ENCODE measurements at regions not wholly inside any gene's neighbourhood (a gene's known extent, or its start where the extent isn't known, plus 50 kb on each side); places are given as distances from the start of the nearest gene placed in this dataset.
A peak's percentile ranks its signal among the peaks of the same experiment; 100 is the strongest.

GRCh38 chr6:142683714-142684141, 261.2 kb downstream of the HIVEP2 start:
- no peak for DNase-seq

GRCh38 chr6:142684371-142684770, 260.6 kb downstream of the HIVEP2 start:
- DNase-seq: no peak

GRCh38 chr6:142685852-142686506, 259.0 kb downstream of the HIVEP2 start:
- no peak for DNase-seq

- no peak for DNase-seq
Observed at GRCh38 chr6:142686507-142686887, 258.5 kb downstream of the HIVEP2 start.

- DNase-seq: peak; percentile 1
Observed at GRCh38 chr6:142692942-142693341, 252.0 kb downstream of the HIVEP2 start.

- DNase-seq: no peak
Observed at GRCh38 chr6:142693441-142693840, 251.5 kb downstream of the HIVEP2 start.

- no peak for DNase-seq
Observed at GRCh38 chr6:142694054-142694453, 250.9 kb downstream of the HIVEP2 start.

GRCh38 chr6:142695016-142695415, 250.0 kb downstream of the HIVEP2 start:
- no peak for DNase-seq

GRCh38 chr6:142696123-142697000, 248.6 kb downstream of the HIVEP2 start:
- DNase-seq: no peak

- no peak for DNase-seq
Observed at GRCh38 chr6:142697001-142697335, 248.0 kb downstream of the HIVEP2 start.

GRCh38 chr6:142697922-142698321, 247.1 kb downstream of the HIVEP2 start:
- DNase-seq: no peak

GRCh38 chr6:142698751-142699150, 246.2 kb downstream of the HIVEP2 start:
- DNase-seq: no peak

GRCh38 chr6:142699391-142699790, 245.6 kb downstream of the HIVEP2 start:
- no peak for DNase-seq

GRCh38 chr6:142700032-142700431, 244.9 kb downstream of the HIVEP2 start:
- no peak for DNase-seq

- no peak for DNase-seq
Observed at GRCh38 chr6:142700671-142701312, 244.2 kb downstream of the HIVEP2 start.
